GM12864 (cell line): ENCODE measurements at regions not wholly inside any gene's neighbourhood (a gene's known extent, or its start where the extent isn't known, plus 50 kb on each side); places are given as distances from the start of the nearest gene placed in this dataset.

ENCODE experiments used
- DNase-seq: peaks from one replicate; pipeline ENCODE4 v3.0.0-alpha.2; 2011; ENCODE audit warnings: low read depth
- H3K4me3 ChIP-seq: 2 replicates; pipeline ENCODE4 v1.5.1; 2011; ENCODE audit warnings: mild to moderate bottlenecking, low read depth, low read length, control low read depth
- CTCF ChIP-seq: IDR thresholded peaks from 2 replicates; pipeline ENCODE4 v1.5.1; 2011; ENCODE audit warnings: low read depth, mild to moderate bottlenecking, moderate library complexity, low read length, control low read depth, inconsistent platforms; ENCODE audit errors: missing control alignments

GRCh38 chr5:74326571-74327338 is 313.8 kb downstream of the ENC1 start:
- DNase-seq = peak; percentile 72

GRCh38 chr5:74325866-74326265 is 314.7 kb downstream of the ENC1 start:
- TF ChIP-seq CTCF = no peak
- DNase-seq = no peak
- no peak overlapping the region for H3K4me3 ChIP-seq

More at GRCh38 chr5:74326571-74327338, 313.8 kb downstream of the ENC1 start:
- no peak overlapping the region for H3K4me3 ChIP-seq
- TF ChIP-seq CTCF = no peak

- no peak overlapping the region for H3K4me3 ChIP-seq
- no peak for DNase-seq
- no peak for TF ChIP-seq CTCF
Observed at GRCh38 chr5:74324556-74324955, 316.0 kb downstream of the ENC1 start.

GRCh38 chr5:74322944-74323343 is 317.6 kb downstream of the ENC1 start:
- DNase-seq = no peak
- peak; percentile 29 for TF ChIP-seq CTCF
- no peak overlapping the region for H3K4me3 ChIP-seq

GRCh38 chr5:74322191-74322590 is 318.3 kb downstream of the ENC1 start:
- no peak overlapping the region for H3K4me3 ChIP-seq
- DNase-seq = no peak
- no peak for TF ChIP-seq CTCF

- H3K4me3 ChIP-seq = no peak overlapping the region
- no peak for TF ChIP-seq CTCF
- DNase-seq = no peak
Observed at GRCh38 chr5:74321326-74321725, 319.2 kb downstream of the ENC1 start.

GRCh38 chr5:74320526-74320925 is 320.0 kb downstream of the ENC1 start:
- DNase-seq = no peak
- TF ChIP-seq CTCF = no peak
- H3K4me3 ChIP-seq = no peak overlapping the region
